WI38 (cell line): ENCODE measurements at regions not wholly inside any gene's neighbourhood (a gene's known extent, or its start where the extent isn't known, plus 50 kb on each side); places are given as distances from the start of the nearest gene placed in this dataset.

ENCODE experiments used
- H3K4me3 ChIP-seq: 2 replicates; pipeline ENCODE4 v1.5.1; 2011; ENCODE audit warnings: low read depth, mild to moderate bottlenecking, control low read depth, low read length
- TF ChIP-seq, protein P1 (sequence below): IDR thresholded peaks from 2 replicates; pipeline ENCODE4 v1.5.1; 2012; ENCODE audit warnings: low read depth, mild to moderate bottlenecking, control low read depth, low read length

DNA sequence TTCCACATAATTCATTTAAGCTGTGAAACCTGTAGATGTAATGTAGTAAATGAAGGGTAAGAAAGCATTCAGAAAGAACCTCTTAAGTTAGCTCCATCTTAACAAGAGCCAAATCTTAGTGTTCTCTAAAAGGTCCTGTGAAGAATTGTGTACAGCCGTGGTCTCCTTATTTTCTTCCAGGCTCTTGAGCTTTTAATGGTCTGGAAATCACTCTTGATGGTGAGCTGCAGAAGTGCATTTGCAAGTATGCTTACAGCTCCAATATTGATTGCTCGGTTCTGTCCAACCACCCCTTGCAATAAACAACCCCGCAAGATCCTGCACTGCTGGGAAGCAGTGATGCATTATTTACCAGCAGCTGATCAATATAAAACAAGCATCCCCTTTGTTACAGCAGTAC, 690.8 kb upstream of the FZD8 start:
- TF ChIP-seq, protein P1, sequence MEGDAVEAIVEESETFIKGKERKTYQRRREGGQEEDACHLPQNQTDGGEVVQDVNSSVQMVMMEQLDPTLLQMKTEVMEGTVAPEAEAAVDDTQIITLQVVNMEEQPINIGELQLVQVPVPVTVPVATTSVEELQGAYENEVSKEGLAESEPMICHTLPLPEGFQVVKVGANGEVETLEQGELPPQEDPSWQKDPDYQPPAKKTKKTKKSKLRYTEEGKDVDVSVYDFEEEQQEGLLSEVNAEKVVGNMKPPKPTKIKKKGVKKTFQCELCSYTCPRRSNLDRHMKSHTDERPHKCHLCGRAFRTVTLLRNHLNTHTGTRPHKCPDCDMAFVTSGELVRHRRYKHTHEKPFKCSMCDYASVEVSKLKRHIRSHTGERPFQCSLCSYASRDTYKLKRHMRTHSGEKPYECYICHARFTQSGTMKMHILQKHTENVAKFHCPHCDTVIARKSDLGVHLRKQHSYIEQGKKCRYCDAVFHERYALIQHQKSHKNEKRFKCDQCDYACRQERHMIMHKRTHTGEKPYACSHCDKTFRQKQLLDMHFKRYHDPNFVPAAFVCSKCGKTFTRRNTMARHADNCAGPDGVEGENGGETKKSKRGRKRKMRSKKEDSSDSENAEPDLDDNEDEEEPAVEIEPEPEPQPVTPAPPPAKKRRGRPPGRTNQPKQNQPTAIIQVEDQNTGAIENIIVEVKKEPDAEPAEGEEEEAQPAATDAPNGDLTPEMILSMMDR, result no peak

DNA sequence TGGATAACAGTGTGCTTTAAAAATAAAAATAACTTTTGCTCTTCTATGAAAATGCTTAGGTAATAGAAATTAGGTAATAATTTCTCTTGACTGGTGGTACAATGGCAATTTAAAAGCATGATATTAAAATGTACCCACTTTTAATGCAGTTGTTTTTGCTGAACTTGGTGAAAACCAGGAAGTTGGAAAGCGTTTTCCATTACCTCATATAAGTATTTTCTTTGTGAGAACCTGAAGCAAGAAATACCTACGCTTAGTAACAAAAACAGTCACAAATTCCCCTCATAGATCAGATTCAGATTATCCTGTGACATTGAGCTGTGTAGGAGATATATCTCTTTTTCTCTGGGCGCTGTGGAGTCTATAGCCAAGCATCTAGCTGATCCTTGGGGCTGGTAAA, 689.0 kb upstream of the FZD8 start:
- TF ChIP-seq, protein P1, result no peak
- no peak overlapping the region for H3K4me3 ChIP-seq

More for the DNA sequence above, 690.8 kb upstream of the FZD8 start:
- no peak overlapping the region for H3K4me3 ChIP-seq

DNA sequence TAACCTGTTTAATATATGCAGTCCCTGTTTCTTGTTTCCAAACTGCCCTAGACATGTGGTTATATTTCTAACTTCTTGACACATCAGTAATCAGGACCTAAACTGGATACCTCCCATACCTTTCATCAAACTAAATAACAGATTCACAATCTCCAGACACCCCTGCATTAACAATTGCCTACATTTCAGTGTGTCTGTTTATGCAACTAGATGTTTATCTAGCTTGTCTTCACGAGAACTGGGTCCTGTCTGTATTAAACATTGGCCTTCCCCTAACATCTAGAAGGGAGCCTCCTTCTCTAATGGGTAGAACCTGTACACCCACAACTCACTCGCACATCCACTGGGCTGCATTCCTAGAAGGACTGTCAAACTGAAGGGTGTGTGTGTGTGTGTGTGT, 683.7 kb upstream of the FZD8 start:
- no peak overlapping the region for H3K4me3 ChIP-seq

DNA sequence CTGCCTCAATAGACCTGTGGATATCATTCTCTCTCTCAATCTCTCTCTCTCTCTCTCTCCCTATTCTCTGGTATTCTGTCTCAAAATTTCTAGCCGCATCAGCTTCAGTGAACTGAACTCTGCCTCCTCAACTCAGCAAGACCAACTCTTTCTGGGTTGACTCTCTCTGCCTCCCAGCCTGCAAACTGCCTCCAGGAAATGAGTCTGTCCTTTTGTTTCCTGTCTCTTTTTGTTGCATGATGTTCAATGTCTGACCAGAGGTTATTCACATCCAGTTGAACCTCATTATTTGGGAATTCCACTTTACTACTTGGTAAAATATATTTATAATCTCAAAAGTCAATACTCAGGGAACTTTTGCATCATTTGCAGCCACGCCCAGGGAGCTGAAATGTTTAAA, 682.7 kb upstream of the FZD8 start:
- TF ChIP-seq, protein P1, result no peak
- H3K4me3 ChIP-seq, result no peak overlapping the region

More for the DNA sequence above, 683.7 kb upstream of the FZD8 start:
- TF ChIP-seq, protein P1, result no peak

DNA sequence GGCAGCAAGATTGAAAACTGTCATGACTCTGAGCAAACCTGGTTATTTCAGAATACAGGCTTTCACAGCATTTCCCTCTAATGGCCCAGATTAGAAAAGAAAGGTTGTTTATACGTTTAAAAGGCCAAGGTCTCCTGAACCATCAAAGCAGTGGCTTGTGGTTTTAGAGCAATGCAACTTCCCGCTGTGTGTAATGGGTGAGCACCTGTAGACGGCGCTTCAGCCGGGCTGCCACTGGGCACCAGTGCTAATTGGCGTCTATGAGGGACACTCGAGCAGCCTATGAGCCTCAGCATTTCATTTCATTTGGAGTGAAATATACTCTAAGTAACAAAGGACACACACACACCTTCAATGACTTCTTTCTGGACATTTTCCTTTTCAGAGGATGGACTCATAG, 671.0 kb upstream of the FZD8 start:
- TF ChIP-seq, protein P1, result no peak
- no peak overlapping the region for H3K4me3 ChIP-seq

DNA sequence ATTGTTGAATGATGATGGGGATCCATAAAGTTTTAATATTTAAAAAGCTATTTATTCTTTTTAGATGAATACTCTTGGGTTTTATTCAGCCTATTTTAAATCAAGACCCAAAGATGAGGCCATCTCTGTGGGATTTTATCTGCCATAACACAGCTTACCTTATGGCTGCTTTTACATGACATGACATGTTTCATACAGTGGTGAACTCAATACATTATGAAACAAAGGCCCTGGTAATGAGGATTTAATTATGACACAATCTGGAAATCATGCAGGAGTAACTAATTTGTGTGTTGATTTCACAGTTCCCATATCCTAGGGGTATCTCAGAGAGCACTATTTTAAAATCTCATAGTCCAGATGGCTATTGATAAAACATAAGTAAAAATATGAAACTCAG, 661.8 kb upstream of the FZD8 start:
- TF ChIP-seq, protein P1, result no peak
- H3K4me3 ChIP-seq, result no peak overlapping the region

DNA sequence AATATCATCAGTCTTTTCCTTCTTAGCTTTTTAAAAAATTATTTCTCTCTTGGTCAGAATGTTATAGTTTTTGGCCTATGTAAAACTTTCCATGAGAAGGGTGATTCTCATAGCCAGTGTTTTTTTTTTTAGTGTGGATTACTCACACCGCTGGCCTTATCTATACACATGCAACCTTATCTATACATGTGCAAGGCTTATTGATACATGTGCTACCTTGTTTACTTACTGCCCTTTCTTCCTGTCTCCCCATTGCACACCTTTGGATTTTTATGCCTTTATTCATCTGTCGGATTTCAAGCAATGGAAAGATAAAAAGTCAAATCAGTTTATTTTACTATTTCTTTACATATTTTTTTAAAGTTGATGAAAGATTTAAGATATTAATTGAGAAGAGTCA, 660.0 kb upstream of the FZD8 start:
- H3K4me3 ChIP-seq, result no peak overlapping the region
- TF ChIP-seq, protein P1, result no peak
